Left colon (tissue), 2 donors: ENCODE measurements at regions not wholly inside any gene's neighbourhood (a gene's known extent, or its start where the extent isn't known, plus 50 kb on each side); places are given as distances from the start of the nearest gene placed in this dataset.

Experiments used
- ATAC-seq: fragments of 200-7000 bp; cut with Tn5 transposase; one replicate; pipeline ENCODE4 v1.9.1; 2020; ENCODE audit warnings: mild to moderate bottlenecking, moderate library complexity
- DNase-seq, 2 donors: peaks; one replicate each; pipeline ENCODE4 v3.0.0-alpha.2; 2020
- intact Hi-C, 2 donors: fragments of 100-400 bp; cut with DNase I in 1 of 2; cut with micrococcal nuclease in 1 of 2; formaldehyde crosslinking; loops; one replicate each; pipeline versions ENCODE4 v1.11.2 to v1.14.0; 2022; cut with DNase I, micrococcal nuclease
- donor health status: DM: no; HTN: no; CAD: no.
- donor health status: DM: yes; HTN: yes; CAD: no.

DNA sequence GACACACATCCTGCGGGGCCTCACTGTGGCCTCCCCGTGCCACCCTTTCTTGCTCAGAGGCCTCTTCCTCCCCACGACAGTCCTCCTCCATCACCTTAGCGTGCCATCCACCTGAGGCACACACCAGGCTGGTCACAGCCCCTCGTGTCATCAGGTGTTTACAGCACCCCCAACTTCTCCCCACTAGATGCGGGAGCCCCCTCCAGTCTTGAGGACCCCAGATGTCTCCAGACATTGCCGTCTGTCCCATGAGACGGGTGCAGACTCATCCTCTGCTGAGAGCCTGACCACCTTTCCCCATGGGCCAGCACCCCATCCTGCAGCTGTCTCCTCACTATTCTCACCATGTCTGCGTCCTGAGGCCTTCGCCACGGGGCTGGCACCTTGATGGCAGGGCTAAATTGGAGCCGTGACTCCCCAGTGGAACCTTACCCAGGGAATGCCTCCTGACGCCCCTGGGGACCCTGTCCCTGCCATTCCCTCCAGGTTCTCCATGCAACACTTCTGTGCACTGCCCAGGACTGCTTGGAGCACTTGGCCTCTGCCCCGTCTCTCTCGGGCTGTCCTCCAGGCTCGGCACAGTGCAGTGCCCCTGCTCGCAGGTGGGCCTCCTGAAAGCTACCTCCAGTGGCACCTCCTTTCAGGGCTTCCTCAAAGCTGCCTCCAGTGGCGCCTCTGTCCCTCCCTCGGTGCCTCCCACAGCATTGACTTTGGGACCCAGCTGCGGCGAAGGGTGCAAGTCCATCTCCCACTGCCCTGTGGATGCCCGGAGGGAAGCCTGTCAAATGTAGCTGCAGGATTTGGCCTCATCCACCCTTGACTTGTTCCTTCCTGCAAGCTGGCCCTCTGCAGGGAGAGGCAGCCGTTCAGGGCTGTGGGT, 1386.8 kb downstream of the BRD1 start:
- ATAC-seq = no peak
- no peak for DNase-seq
- intact Hi-C loops = no loop called here

- ATAC-seq (no peak), DNase-seq (no peak)
- intact Hi-C loops = no loop called here
Measured at GRCh38 chr22:48440176-48440575, 1387.5 kb downstream of the BRD1 start.

GRCh38 chr22:48439560-48440135, 1388.0 kb downstream of the BRD1 start:
- ATAC-seq = no peak
- no peak for DNase-seq

GRCh38 chr22:48438800-48439559, 1388.7 kb downstream of the BRD1 start:
- DNase-seq (no peak), ATAC-seq (no peak)
- intact Hi-C loops = no loop called here

More at GRCh38 chr22:48439560-48440135, 1388.0 kb downstream of the BRD1 start:
- intact Hi-C loops = no loop called here

- intact Hi-C loops = no loop called here
- ATAC-seq = no peak
Measured at GRCh38 chr22:48438096-48438495, 1389.6 kb downstream of the BRD1 start.

GRCh38 chr22:48436201-48436931, 1391.3 kb downstream of the BRD1 start:
- no peak for ATAC-seq
- intact Hi-C loops = no loop called here
- DNase-seq = no peak

More at GRCh38 chr22:48438096-48438495, 1389.6 kb downstream of the BRD1 start:
- no peak for DNase-seq

DNA sequence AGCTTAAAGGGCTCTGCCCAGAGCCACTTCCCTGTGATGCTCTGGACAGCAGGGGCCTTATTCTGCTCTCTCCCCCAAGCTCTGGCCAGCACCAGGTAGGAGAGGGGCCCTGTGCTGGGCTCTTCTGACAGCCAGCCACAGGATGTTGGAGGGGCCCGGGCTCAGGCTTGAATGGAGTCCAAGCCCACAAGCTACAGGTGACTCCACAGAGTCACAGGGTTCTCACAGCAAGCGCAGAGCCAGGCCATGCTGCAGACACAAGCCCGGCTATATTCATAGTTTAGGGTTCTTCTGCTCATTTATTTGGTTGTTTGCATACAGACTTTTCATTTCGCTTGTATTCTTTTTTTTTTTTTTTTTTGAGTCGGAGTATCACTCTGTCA, 1392.8 kb downstream of the BRD1 start:
- no peak for ATAC-seq
- no peak for DNase-seq
- intact Hi-C loops = no loop called here

GRCh38 chr22:48434156-48434867, 1393.4 kb downstream of the BRD1 start:
- DNase-seq (no peak), ATAC-seq (no peak)
- intact Hi-C loops = no loop called here

DNA sequence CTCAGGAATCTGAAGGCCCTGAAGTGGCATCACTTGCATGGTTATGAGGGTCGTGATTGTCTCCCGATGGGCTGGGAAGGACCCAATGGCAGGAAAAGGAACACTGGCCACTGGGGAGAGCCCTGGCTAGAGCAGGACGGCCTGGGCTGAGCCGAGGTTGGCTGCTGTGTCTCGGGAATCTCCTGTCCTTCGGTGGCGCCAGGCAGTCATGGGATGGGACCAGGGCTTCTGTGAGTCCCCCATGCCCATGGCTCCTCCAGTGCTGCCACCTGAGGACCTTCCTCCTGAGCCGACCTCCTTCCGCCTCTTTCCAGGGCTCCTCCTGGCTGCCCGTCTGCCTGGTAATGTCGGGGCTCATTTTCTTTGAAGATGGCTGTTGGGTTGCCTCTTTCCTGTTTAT, 1394.0 kb downstream of the BRD1 start:
- ATAC-seq (no peak), DNase-seq (no peak)
- intact Hi-C loops = no loop called here

GRCh38 chr22:48432781-48433518, 1394.7 kb downstream of the BRD1 start:
- ATAC-seq = no peak
- no peak for DNase-seq
- intact Hi-C loops = no loop called here

- no peak for DNase-seq
- peak; percentile 22 for ATAC-seq
- intact Hi-C loops = no loop called here
Measured at GRCh38 chr22:48431536-48432315, 1395.9 kb downstream of the BRD1 start.

DNA sequence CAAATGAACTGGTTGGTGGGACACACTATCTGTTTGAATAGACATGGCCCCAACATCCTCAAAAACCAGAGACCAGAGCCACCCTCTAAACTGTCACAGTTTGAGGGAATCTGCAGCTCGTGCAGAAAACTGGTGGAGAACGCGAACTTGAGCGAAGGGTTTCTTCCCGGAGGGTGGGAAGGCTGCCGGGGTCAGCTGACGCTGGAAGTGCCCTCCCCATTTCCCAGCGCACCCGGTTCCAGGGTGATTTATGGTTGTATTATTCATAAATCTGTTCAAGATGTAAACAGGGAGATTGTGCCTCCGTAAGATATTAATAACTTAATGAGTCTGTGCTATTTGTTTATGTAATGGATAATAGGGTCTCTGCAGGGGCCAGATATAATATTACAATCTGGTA, 1396.7 kb downstream of the BRD1 start:
- ATAC-seq (no peak), DNase-seq (no peak)
- intact Hi-C loops = no loop called here

DNA sequence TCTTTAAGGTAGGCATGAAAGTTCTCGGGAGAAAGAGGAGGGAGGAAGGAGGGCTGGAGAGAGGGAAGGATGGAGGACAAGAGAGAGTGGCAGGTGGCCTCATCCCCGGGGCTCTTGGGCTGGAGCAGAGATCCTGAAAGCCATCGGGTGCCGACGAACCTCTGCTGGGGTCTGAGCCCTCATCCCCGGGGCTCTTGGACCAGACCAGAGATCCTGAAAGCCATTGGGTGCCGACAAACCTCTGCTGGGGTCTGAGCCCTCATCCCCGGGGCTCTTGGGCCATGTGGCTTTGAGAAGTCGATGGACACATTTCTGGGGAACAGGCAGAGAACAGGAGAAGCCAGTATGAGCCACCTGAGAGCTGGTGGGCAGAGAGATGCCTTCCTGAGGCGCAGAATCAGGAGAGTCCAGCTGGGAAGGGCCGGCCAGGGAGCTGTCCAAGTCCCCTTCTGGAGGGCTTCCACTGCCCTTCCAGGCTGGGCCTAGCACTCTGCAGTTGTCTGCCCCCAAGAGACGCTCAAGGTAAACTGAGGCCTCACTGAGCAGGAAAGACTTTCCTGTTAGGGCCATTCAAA, 1398.1 kb downstream of the BRD1 start:
- intact Hi-C loops = no loop called here
- DNase-seq = no peak
- ATAC-seq = no peak

DNA sequence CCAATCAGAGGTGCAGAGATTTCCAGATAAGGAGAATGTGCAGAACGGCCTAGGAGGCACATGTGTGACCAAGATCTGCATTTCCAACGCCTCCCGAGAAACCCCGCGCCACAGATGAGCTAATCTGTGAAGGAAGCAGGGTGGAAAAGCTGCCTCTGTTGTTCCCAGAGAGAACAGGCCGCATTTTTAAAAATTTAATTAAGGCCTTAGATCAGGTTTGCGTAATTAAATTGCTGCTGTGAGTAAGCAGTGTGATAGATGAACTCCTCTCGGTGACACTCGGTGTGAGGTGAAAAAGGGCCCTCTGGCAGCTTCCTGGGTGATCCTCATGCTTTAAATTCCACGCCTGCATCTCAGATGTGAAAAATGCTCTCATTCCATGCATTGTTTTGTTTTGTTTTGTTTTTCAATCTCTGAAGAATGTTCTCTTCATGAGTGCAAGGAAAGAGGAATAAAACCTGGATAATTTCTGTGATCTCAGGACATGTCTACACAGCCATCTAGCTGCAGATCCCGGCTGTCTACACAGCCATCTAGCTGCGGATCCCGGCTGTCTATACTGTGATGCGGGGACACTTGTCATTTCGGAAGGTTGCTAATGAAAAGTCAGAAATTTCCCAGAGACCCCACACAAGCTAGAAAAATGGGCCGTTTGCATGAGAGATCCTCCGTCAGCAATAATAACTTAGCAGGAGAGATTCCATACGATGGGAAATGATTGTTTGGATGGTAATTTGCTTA, 1398.9 kb downstream of the BRD1 start:
- intact Hi-C loops = no loop called here
- ATAC-seq (no peak), DNase-seq (no peak)

DNA sequence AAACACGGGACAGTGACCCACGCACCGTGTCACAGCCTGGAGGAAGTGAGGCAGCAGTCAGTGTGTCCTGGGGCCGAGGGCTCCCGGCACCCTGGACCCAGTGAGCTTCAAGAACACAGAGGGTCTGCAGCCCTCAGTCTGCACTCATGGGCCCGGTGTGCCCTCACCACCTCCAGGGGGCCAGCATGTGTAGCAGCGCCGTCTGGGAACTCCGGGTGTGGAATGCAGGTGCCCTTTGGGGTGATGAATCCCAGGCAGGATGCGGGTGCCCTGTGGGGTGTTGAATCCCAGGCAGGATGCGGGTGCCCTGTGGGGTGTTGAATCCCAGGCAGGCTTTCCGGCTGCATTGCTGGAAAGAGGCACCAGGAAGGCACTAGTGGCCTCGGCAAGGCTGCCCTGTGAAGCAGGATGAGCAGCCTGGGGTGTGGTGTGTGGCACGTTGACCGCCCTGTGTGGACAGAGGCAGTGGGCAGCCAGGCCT, 1399.9 kb downstream of the BRD1 start:
- no peak for ATAC-seq
- intact Hi-C loops = no loop called here
- DNase-seq = no peak
